Activated T-helper 9 cell treated with anti-CD3 and anti-CD28 coated beads, Interleukin-2, amount 50 U/mL, for 16 hours (primary cell): ENCODE measurements at regions not wholly inside any gene's neighbourhood (a gene's known extent, or its start where the extent isn't known, plus 50 kb on each side); places are given as distances from the start of the nearest gene placed in this dataset.
A peak's percentile ranks its signal among the peaks of the same experiment; 100 is the strongest.
"Not testable (repeated sequence)": the region's sequence is repeated elsewhere in the genome, so short reads cannot be mapped to it uniquely, and the experiment has no call there.

Experiments
- DNase-seq: peaks from one replicate; pipeline ENCODE4 v3.0.0-alpha.2; 2020; ENCODE audit warnings: low read depth

- DNase-seq, result no peak
Measured at GRCh38 chr7:155377838-155378579, 79.9 kb upstream of the EN2 start.

- no peak for DNase-seq
Measured at GRCh38 chr7:155378580-155378934, 79.4 kb upstream of the EN2 start.

- no peak for DNase-seq
Measured at GRCh38 chr7:155378959-155379871, 78.7 kb upstream of the EN2 start.

- peak; percentile 39 for DNase-seq
Measured at GRCh38 chr7:155380221-155380861, 77.6 kb upstream of the EN2 start.

GRCh38 chr7:155380976-155381851 lies 76.7 kb upstream of the EN2 start:
- no peak for DNase-seq

- DNase-seq, result no peak
Measured at GRCh38 chr7:155381852-155382801, 75.8 kb upstream of the EN2 start.

GRCh38 chr7:155382802-155383171 lies 75.1 kb upstream of the EN2 start:
- DNase-seq, result no peak

- no peak for DNase-seq
Measured at GRCh38 chr7:155383756-155384491, 74.0 kb upstream of the EN2 start.

- DNase-seq, result no peak
Measured at GRCh38 chr7:155384751-155385150, 73.2 kb upstream of the EN2 start.

- not testable (repeated sequence) for DNase-seq
Measured at GRCh38 chr7:155385182-155385581, 72.7 kb upstream of the EN2 start.

GRCh38 chr7:155386608-155387007 lies 71.3 kb upstream of the EN2 start:
- DNase-seq, result no peak

GRCh38 chr7:155387066-155387620 lies 70.8 kb upstream of the EN2 start:
- DNase-seq, result no peak

GRCh38 chr7:155388561-155388960 lies 69.4 kb upstream of the EN2 start:
- no peak for DNase-seq

GRCh38 chr7:155391414-155391813 lies 66.5 kb upstream of the EN2 start:
- DNase-seq, result no peak

GRCh38 chr7:155392726-155393570 lies 65.0 kb upstream of the EN2 start:
- no peak for DNase-seq

- DNase-seq, result no peak
Measured at GRCh38 chr7:155394413-155394812, 63.5 kb upstream of the EN2 start.

GRCh38 chr7:155395176-155395797 lies 62.6 kb upstream of the EN2 start:
- DNase-seq, result no peak

- no peak for DNase-seq
Measured at GRCh38 chr7:155396661-155397060, 61.3 kb upstream of the EN2 start.
